NB4 (cell line): ENCODE measurements at regions not wholly inside any gene's neighbourhood (a gene's known extent, or its start where the extent isn't known, plus 50 kb on each side); places are given as distances from the start of the nearest gene placed in this dataset.
"Not testable (repeated sequence)": the region's sequence is repeated elsewhere in the genome, so short reads cannot be mapped to it uniquely, and the experiment has no call there.

Source experiments
- DNase-seq: peaks from one replicate; pipeline ENCODE4 v3.0.0; 2010; ENCODE audit warnings: low read depth
- H3K4me3 ChIP-seq: one replicate; pipeline ENCODE4 v1.5.1; 2011; ENCODE audit warnings: mild to moderate bottlenecking, low read depth, low read length, moderate library complexity
- MYC ChIP-seq: IDR thresholded peaks from 2 replicates; pipeline ENCODE4 v1.6.1; 2011; ENCODE audit warnings: low read depth, low read length
- POLR2A ChIP-seq: IDR thresholded peaks from 2 replicates; pipeline ENCODE4 v1.6.1; 2011; ENCODE audit warnings: mild to moderate bottlenecking; ENCODE audit not compliant: insufficient read length; ENCODE audit errors: extremely low read depth
- TF ChIP-seq, protein P1 (sequence below): IDR thresholded peaks from one replicate; pipeline ENCODE4 v1.5.1; 2012; ENCODE audit warnings: low read depth, low read length
- TF ChIP-seq, protein P2 (sequence below): IDR thresholded peaks from 2 replicates; pipeline ENCODE4 v1.6.1; 2011; ENCODE audit warnings: low read depth, low read length

GRCh38 chr4:109378511-109378910 is 55.1 kb upstream of the SEC24B start:
- H3K4me3 ChIP-seq: no peak overlapping the region
- TF ChIP-seq, protein P1, sequence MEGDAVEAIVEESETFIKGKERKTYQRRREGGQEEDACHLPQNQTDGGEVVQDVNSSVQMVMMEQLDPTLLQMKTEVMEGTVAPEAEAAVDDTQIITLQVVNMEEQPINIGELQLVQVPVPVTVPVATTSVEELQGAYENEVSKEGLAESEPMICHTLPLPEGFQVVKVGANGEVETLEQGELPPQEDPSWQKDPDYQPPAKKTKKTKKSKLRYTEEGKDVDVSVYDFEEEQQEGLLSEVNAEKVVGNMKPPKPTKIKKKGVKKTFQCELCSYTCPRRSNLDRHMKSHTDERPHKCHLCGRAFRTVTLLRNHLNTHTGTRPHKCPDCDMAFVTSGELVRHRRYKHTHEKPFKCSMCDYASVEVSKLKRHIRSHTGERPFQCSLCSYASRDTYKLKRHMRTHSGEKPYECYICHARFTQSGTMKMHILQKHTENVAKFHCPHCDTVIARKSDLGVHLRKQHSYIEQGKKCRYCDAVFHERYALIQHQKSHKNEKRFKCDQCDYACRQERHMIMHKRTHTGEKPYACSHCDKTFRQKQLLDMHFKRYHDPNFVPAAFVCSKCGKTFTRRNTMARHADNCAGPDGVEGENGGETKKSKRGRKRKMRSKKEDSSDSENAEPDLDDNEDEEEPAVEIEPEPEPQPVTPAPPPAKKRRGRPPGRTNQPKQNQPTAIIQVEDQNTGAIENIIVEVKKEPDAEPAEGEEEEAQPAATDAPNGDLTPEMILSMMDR: no peak
- TF ChIP-seq POLR2A (no peak), MYC (no peak)
- TF ChIP-seq, protein P2, sequence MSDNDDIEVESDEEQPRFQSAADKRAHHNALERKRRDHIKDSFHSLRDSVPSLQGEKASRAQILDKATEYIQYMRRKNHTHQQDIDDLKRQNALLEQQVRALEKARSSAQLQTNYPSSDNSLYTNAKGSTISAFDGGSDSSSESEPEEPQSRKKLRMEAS: no peak
- no peak for DNase-seq

- DNase-seq: no peak
- H3K4me3 ChIP-seq: no peak overlapping the region
- TF ChIP-seq MYC (no peak), POLR2A (no peak)
- TF ChIP-seq, protein P2: no peak
- TF ChIP-seq, protein P1: no peak
Observed at GRCh38 chr4:109378076-109378475, 55.5 kb upstream of the SEC24B start.

DNA sequence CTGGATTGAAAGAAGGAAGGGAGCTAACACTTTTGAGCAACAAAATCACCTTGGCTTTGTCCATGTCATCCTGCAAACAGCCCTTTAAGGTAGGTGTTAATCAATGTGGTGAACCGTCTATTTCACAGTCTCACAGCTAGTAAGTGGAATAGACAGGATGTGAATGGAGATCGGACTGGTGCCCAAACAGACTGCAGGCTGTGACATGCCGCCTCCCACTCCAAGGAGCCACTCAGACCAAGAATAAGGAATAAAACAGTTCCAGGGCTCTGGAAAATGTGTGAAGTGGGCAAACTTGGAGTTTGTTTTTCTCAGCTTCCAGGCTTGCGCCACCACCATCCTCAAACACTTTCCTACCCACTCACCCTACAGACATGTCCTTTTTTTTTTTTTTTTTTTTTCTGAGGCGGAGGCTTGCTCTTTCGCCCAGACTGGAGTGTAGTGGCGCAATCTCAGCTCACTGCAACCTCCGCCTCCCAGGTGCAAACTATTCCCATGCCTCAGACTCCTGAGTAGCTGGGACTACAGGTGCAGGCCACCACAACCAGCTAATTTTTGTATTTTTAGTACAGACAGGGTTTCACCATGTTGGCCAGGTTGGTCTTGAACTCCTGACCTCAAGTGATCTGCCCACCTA is 57.7 kb upstream of the SEC24B start:
- DNase-seq: no peak
- no peak overlapping the region for H3K4me3 ChIP-seq
- TF ChIP-seq MYC (no peak), POLR2A (no peak)
- TF ChIP-seq, protein P2: no peak
- TF ChIP-seq, protein P1: no peak

GRCh38 chr4:109368661-109369060 is 65.0 kb upstream of the SEC24B start:
- TF ChIP-seq POLR2A: no peak
- TF ChIP-seq, protein P2: no peak
- no peak for TF ChIP-seq MYC
- TF ChIP-seq, protein P1: no peak
- no peak overlapping the region for H3K4me3 ChIP-seq
- no peak for DNase-seq

DNA sequence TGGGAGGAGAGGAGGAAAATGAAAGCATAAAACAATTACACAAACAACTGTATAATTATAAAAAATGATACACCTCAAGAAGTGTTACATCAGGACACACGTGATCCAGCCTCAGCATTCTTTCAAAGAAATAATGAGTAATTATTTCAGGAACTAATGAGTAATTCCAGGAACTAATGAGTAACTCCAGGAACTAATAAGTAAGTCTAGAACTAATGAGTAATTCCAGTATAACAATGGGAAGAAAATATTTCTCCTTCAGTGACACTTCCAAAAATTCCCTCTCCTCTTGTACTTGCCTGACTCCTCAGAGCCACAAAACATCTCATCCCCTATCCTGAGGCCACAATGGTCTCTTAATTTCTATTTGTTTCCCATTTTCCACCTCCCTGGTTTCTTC is 63.5 kb upstream of the COL25A1 start:
- no peak for DNase-seq
- TF ChIP-seq POLR2A: no peak
- no peak for TF ChIP-seq MYC
- TF ChIP-seq, protein P1: no peak
- TF ChIP-seq, protein P2: no peak
- no peak overlapping the region for H3K4me3 ChIP-seq

GRCh38 chr4:109365297-109365696 is 62.8 kb upstream of the COL25A1 start:
- DNase-seq, H3K4me3 ChIP-seq: not testable (repeated sequence)
